ENCODE measurements at regions not wholly inside any gene's neighbourhood (a gene's known extent, or its start where the extent isn't known, plus 50 kb on each side); places are given as distances from the start of the nearest gene placed in this dataset.

DNA sequence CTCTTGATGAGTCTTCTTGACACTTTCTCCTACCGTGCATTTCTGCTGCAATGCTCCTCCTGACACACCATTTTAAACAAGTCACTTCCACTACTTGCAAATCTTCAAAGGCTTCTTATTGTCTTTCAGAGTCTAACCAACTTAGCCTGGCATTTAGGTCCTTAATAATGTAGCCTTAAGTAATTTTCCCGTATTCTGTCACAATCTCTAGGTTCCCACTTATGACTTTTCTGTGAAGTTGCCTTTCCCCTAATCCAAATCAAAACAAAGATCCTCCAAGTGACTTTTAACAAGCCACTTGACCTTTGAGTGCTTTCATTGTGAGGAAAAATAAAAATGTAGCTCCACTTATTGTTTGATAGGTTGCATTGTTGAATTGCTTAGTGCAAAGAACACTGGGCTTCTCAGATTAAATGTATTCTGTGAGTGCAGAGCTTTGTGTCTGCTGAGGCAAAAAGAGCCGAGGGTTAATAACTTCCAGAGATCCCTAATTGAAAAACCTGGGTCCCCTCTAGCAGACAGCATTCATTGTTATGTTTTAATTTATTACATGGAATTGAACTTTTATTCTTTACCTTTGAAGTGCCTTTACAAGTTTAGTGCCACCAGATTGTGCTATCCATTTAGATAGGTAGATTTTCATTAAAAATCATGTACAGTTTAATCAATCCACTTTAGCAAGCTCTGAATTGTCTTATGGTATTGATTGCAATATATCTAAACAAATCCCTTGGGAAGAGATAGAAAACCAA is 341.7 kb upstream of the TYRP1 start:
- Histone ChIP-seq H3K4me1 (ENCODE audit: control insufficient read depth, insufficient read depth, low read length) (no peaks in the 10 kb centered on the region), H3K27ac (ENCODE audit: low read length) (no peak overlapping the region), H3K27me3 (ENCODE audit: control insufficient read depth, insufficient read depth, low read length) (no peaks in the 10 kb centered on the region), H3K4me3 (ENCODE audit: low read depth in 2 of 2, low read length in 2 of 2) (no peak overlapping the region), H3K36me3 (ENCODE audit: control insufficient read depth, insufficient read depth, low read length) (no peaks in the 10 kb centered on the region), H3K9me3 (ENCODE audit: control insufficient read depth, insufficient read depth, low read depth, low read length) (no peaks in the 10 kb centered on the region)
- TF ChIP-seq CTCF (IDR thresholded peaks at IDR 0.05): no peak
- TF ChIP-seq, protein P1, sequence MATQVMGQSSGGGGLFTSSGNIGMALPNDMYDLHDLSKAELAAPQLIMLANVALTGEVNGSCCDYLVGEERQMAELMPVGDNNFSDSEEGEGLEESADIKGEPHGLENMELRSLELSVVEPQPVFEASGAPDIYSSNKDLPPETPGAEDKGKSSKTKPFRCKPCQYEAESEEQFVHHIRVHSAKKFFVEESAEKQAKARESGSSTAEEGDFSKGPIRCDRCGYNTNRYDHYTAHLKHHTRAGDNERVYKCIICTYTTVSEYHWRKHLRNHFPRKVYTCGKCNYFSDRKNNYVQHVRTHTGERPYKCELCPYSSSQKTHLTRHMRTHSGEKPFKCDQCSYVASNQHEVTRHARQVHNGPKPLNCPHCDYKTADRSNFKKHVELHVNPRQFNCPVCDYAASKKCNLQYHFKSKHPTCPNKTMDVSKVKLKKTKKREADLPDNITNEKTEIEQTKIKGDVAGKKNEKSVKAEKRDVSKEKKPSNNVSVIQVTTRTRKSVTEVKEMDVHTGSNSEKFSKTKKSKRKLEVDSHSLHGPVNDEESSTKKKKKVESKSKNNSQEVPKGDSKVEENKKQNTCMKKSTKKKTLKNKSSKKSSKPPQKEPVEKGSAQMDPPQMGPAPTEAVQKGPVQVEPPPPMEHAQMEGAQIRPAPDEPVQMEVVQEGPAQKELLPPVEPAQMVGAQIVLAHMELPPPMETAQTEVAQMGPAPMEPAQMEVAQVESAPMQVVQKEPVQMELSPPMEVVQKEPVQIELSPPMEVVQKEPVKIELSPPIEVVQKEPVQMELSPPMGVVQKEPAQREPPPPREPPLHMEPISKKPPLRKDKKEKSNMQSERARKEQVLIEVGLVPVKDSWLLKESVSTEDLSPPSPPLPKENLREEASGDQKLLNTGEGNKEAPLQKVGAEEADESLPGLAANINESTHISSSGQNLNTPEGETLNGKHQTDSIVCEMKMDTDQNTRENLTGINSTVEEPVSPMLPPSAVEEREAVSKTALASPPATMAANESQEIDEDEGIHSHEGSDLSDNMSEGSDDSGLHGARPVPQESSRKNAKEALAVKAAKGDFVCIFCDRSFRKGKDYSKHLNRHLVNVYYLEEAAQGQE (IDR thresholded peaks at IDR 0.05; ENCODE audit: insufficient read depth in 1 of 2, low read depth in 2 of 2, low read length in 1 of 2): no peak
- no peak for TF ChIP-seq SIN3A (IDR thresholded peaks at IDR 0.05; ENCODE audit: borderline replicate concordance, insufficient read depth, low read depth, low read length)
- TF ChIP-seq POLR2AphosphoS5 (IDR thresholded peaks at IDR 0.05; ENCODE audit: low read depth, low read length): no peak
- TF ChIP-seq TCF7L2 (IDR thresholded peaks at IDR 0.05; ENCODE audit: low read depth, low read length): no peak
- ChIA-PET POLR2A (no interaction called here), CTCF (no interaction called here)
- ATAC-seq (no peak), DNase-seq (ENCODE audit: low read depth, low spot score) (no peak)
- intact Hi-C loops (cut with micrococcal nuclease; ENCODE audit: unreplicated experiment): no loop called here
- BruUV-seq (replicated peaks): no TSS peak
- in situ Hi-C loops (cut with HindIII; ENCODE audit: low pct_unique_long_range_greater_than_20kb, low sequenced_read_pairs): no loop called here

GRCh38 chr9:12352045-12352315 is 341.2 kb upstream of the TYRP1 start:
- no peaks in the 10 kb centered on the region for H3K4me1 ChIP-seq (ENCODE audit: control insufficient read depth, insufficient read depth, low read length)
- no peaks in the 10 kb centered on the region for H3K9me3 ChIP-seq (ENCODE audit: control insufficient read depth, insufficient read depth, low read depth, low read length)
- ATAC-seq (no peak), DNase-seq (ENCODE audit: low read depth, low spot score) (no peak)
- H3K27ac ChIP-seq (ENCODE audit: low read length): no peak overlapping the region
- no peaks in the 10 kb centered on the region for H3K36me3 ChIP-seq (ENCODE audit: control insufficient read depth, insufficient read depth, low read length)
- no TSS peak for BruUV-seq (replicated peaks)
- no peak overlapping the region for H3K4me3 ChIP-seq (ENCODE audit: low read depth in 2 of 2, low read length in 2 of 2)
- no peaks in the 10 kb centered on the region for H3K27me3 ChIP-seq (ENCODE audit: control insufficient read depth, insufficient read depth, low read length)
- POLR2A ChIA-PET: no interaction called here
- no peak for TF ChIP-seq TCF7L2 (IDR thresholded peaks at IDR 0.05; ENCODE audit: low read depth, low read length)
- TF ChIP-seq POLR2AphosphoS5 (IDR thresholded peaks at IDR 0.05; ENCODE audit: low read depth, low read length): no peak
- TF ChIP-seq CTCF (IDR thresholded peaks at IDR 0.05): no peak
- TF ChIP-seq, protein P1 (IDR thresholded peaks at IDR 0.05; ENCODE audit: insufficient read depth in 1 of 2, low read depth in 2 of 2, low read length in 1 of 2): no peak
- TF ChIP-seq SIN3A (IDR thresholded peaks at IDR 0.05; ENCODE audit: borderline replicate concordance, insufficient read depth, low read depth, low read length): no peak
- in situ Hi-C loops (cut with HindIII; ENCODE audit: low pct_unique_long_range_greater_than_20kb, low sequenced_read_pairs): no loop called here
- CTCF ChIA-PET: no interaction called here
- intact Hi-C loops (cut with micrococcal nuclease; ENCODE audit: unreplicated experiment): no loop called here

Measured in Panc1 (cell line).